ENCODE measurements at regions not wholly inside any gene's neighbourhood (a gene's known extent, or its start where the extent isn't known, plus 50 kb on each side); places are given as distances from the start of the nearest gene placed in this dataset.

DNA sequence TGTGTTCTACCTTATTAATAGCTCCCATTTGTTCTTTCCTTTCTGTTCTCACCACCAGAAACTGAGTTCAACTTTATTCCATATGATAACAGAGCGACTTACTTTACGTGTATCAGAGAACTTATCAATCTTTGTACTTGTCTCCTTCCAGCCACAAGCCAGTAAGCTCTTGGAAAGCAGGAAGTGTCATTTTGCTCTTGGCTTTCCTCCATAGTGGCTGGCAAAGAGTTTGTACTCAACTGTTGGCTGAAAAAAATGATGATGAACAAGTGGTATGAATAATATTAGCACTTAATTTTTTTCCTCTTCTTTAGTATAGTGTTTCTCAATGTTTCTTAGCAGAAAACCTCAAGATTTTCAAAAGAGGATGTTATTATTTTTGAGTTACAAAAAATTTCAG lies 182.4 kb upstream of the TOM1L1 start:
- TF ChIP-seq TAF1 (IDR thresholded peaks at IDR 0.05; ENCODE audit: low read depth) (no peak), NFIC (IDR thresholded peaks at IDR 0.05) (no peak), EGR1 (IDR thresholded peaks at IDR 0.05) (no peak), CREB1 (IDR thresholded peaks at IDR 0.05; ENCODE audit: low read depth) (no peak), FOXM1 (IDR thresholded peaks at IDR 0.05; ENCODE audit: borderline replicate concordance, low read depth) (no peak), ZBTB7A (IDR thresholded peaks at IDR 0.05; ENCODE audit: low read depth) (no peak), RAD21 (IDR thresholded peaks at IDR 0.05; ENCODE audit: low read depth) (no peak), YY1 (IDR thresholded peaks at IDR 0.05; ENCODE audit: low read depth) (no peak), TEAD4 (IDR thresholded peaks at IDR 0.05) (no peak), EP300 (IDR thresholded peaks at IDR 0.05; ENCODE audit: borderline replicate concordance) (no peak), CEBPB (IDR thresholded peaks at IDR 0.05) (no peak)
- TF ChIP-seq, protein P1, sequence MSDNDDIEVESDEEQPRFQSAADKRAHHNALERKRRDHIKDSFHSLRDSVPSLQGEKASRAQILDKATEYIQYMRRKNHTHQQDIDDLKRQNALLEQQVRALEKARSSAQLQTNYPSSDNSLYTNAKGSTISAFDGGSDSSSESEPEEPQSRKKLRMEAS (IDR thresholded peaks at IDR 0.05): no peak
- TF ChIP-seq, protein P2, sequence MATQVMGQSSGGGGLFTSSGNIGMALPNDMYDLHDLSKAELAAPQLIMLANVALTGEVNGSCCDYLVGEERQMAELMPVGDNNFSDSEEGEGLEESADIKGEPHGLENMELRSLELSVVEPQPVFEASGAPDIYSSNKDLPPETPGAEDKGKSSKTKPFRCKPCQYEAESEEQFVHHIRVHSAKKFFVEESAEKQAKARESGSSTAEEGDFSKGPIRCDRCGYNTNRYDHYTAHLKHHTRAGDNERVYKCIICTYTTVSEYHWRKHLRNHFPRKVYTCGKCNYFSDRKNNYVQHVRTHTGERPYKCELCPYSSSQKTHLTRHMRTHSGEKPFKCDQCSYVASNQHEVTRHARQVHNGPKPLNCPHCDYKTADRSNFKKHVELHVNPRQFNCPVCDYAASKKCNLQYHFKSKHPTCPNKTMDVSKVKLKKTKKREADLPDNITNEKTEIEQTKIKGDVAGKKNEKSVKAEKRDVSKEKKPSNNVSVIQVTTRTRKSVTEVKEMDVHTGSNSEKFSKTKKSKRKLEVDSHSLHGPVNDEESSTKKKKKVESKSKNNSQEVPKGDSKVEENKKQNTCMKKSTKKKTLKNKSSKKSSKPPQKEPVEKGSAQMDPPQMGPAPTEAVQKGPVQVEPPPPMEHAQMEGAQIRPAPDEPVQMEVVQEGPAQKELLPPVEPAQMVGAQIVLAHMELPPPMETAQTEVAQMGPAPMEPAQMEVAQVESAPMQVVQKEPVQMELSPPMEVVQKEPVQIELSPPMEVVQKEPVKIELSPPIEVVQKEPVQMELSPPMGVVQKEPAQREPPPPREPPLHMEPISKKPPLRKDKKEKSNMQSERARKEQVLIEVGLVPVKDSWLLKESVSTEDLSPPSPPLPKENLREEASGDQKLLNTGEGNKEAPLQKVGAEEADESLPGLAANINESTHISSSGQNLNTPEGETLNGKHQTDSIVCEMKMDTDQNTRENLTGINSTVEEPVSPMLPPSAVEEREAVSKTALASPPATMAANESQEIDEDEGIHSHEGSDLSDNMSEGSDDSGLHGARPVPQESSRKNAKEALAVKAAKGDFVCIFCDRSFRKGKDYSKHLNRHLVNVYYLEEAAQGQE (IDR thresholded peaks at IDR 0.05; ENCODE audit: low read depth): no peak
- TF ChIP-seq, protein P3, sequence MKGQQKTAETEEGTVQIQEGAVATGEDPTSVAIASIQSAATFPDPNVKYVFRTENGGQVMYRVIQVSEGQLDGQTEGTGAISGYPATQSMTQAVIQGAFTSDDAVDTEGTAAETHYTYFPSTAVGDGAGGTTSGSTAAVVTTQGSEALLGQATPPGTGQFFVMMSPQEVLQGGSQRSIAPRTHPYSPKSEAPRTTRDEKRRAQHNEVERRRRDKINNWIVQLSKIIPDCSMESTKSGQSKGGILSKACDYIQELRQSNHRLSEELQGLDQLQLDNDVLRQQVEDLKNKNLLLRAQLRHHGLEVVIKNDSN (IDR thresholded peaks at IDR 0.05): no peak

All from Ishikawa (cell line).